Heart left ventricle (tissue), 16 donors: ENCODE measurements at regions not wholly inside any gene's neighbourhood (a gene's known extent, or its start where the extent isn't known, plus 50 kb on each side); places are given as distances from the start of the nearest gene placed in this dataset.
A peak's percentile ranks its signal among the peaks of the same experiment; 100 is the strongest.

ENCODE experiments used
- ATAC-seq, 4 donors: fragments of 200-7000 bp; cut with Tn5 transposase; one replicate each; pipeline ENCODE4 v1.9.1; 2020 to 2022; ENCODE audit warnings: moderate library complexity in 4 of 4, mild to moderate bottlenecking in 3 of 4, moderate number of reproducible peaks in 1 of 4
- DNase-seq, 5 donors: peaks; one replicate each; pipeline ENCODE4 v3.0.0-alpha.2; 2020
- H3K27ac ChIP-seq, 12 donors: fragments of 200-600 bp; sonication (generic) in 4 of 12; one replicate each; pipeline versions ENCODE4 v1.5.0 to v1.8.0; 2016 to 2022; ENCODE audit warnings: mild to moderate bottlenecking in 2 of 12
- H3K27me3 ChIP-seq, 9 donors: fragments of 200-600 bp; sonication (generic) in 2 of 9; one replicate each; pipeline versions ENCODE4 v1.5.1 to v1.8.0; 2016 to 2022; ENCODE audit warnings: mild to moderate bottlenecking in 3 of 9
- H3K36me3 ChIP-seq, 9 donors: fragments of 200-600 bp; sonication (generic) in 2 of 9; one replicate each; pipeline versions ENCODE4 v1.5.0 to v1.8.0; 2018 to 2022; ENCODE audit warnings: mild to moderate bottlenecking in 2 of 9
- H3K4me1 ChIP-seq, 12 donors: fragments of 200-600 bp; sonication (generic) in 4 of 12; one replicate each; pipeline versions ENCODE4 v1.5.0 to v1.8.0; 2016 to 2022; ENCODE audit warnings: mild to moderate bottlenecking in 3 of 12
- H3K4me3 ChIP-seq, 12 donors: fragments of 200-600 bp; sonication (generic) in 4 of 12; one replicate each; pipeline versions ENCODE4 v1.5.0 to v1.8.0; 2017 to 2022; ENCODE audit warnings: mild to moderate bottlenecking in 9 of 12, moderate library complexity in 4 of 12
- H3K9me3 ChIP-seq, 12 donors: fragments of 200-600 bp; sonication (generic) in 4 of 12; one replicate each; pipeline versions ENCODE4 v1.5.0 to v1.8.0; 2016 to 2022; ENCODE audit warnings: mild to moderate bottlenecking in 1 of 12
- POLR2A ChIP-seq, 2 donors: fragments of 450-650 bp; IDR thresholded peaks; one replicate each; pipeline ENCODE4 v1.6.1; 2017; ENCODE audit warnings: antibody characterized with exemption in 2 of 2, mild to moderate bottlenecking in 2 of 2, moderate library complexity in 2 of 2
- WGBS, 4 donors: extraction: QIAGEN DNeasy Blood & Tissue Kit in 2 of 4; methylation state at CpG; one replicate each; pipeline versions ENCODE4 v1.1.5 to v1.1.7; 2013 to 2018; 5-methylcytosine and 5-hydroxymethylcytosine counted together
- intact Hi-C, 10 donors: fragments of 100-400 bp; cut with DNase I; formaldehyde crosslinking; loops; one replicate each; pipeline versions ENCODE4 v1.11.1 to v1.14.2; 2022
- TF ChIP-seq, protein P1 (sequence below), 12 donors: fragments of 200-600 bp; sonication (generic) in 4 of 12; IDR thresholded peaks; one replicate each; pipeline versions ENCODE4 v1.5.0 to v1.8.0; 2018 to 2022; ENCODE audit warnings: antibody characterized with exemption in 12 of 12, mild to moderate bottlenecking in 5 of 12
- donor health status: ischemic (EF 13 %, LVEDD 7.1; RV severe dilation, severe dysfunction).
- donor health status: healthy with polysubstance abuse.
- donor health status: DM: no; HTN: yes; CAD: no.
- donor health status: DM: no; HTN: no; CAD: no.
- donor health status: ischemic (EF 25% LVEDD 6.9; RV normal size, moderate dysfunction).
- donor health status: ischemic (EF 25% LVEDD 5.7; RV mildly dilated, moderate dysfunction).
- donor health status: healthy.
- donor health status: DM: yes; HTN: yes; CAD: no.
- donor health status: ischemic (EF 35%, LVEDD 5.7; RV mildly dilated, moderate dysfunction).
- donor health status: nonischemic (EF 11% LVEDD 7.7; RV severe dilation, severe dysfunction).
- donor health status: DM: yes; HTN: yes; CAD: no.
- donor health status: PGD.
- donor health status: ischemic (EF 29% LVEDD 5.4; RV normal size, mild dysfunction).
- donor health status: nonischemic (EF 23%, LVEDD 6.1; RV moderate dilation, normal function).

DNA sequence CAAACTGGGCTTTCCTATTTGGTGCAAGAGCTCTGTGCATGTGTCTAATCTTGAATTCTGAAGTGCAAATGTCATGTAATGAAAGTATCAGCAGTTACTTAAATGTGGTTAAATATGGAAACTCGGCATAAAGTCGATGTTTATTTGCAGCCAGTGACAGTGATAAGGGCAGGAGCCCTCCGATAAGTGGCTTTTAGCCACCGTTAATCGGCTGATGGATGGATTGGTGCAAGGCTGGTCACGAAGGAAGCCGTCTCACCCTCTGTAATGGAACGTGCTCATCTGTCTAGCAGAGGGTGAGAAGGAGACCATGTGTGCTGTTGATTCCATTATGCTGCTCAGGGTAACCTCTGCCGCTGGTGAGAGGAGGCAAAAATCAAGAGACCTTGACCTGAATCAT is 121.8 kb upstream of the PAX6 start:
- peaks cover 0 to 5% (median 0%) of the 10 kb centered on the region in 12 donors for H3K4me1 ChIP-seq
- H3K27me3 ChIP-seq, result peaks cover 0 to 16% (median 0%) of the 10 kb centered on the region in 9 donors
- ATAC-seq (peak in 3 of 4 donors; percentile 63 to 75 (median 68)), DNase-seq (no peak)
- H3K27ac ChIP-seq, result no peak overlapping the region
- H3K9me3 ChIP-seq, result no peaks in the 10 kb centered on the region
- no peak overlapping the region for H3K4me3 ChIP-seq
- H3K36me3 ChIP-seq, result no peaks in the 10 kb centered on the region
- TF ChIP-seq, protein P1, sequence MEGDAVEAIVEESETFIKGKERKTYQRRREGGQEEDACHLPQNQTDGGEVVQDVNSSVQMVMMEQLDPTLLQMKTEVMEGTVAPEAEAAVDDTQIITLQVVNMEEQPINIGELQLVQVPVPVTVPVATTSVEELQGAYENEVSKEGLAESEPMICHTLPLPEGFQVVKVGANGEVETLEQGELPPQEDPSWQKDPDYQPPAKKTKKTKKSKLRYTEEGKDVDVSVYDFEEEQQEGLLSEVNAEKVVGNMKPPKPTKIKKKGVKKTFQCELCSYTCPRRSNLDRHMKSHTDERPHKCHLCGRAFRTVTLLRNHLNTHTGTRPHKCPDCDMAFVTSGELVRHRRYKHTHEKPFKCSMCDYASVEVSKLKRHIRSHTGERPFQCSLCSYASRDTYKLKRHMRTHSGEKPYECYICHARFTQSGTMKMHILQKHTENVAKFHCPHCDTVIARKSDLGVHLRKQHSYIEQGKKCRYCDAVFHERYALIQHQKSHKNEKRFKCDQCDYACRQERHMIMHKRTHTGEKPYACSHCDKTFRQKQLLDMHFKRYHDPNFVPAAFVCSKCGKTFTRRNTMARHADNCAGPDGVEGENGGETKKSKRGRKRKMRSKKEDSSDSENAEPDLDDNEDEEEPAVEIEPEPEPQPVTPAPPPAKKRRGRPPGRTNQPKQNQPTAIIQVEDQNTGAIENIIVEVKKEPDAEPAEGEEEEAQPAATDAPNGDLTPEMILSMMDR (IDR thresholded peaks at IDR 0.05), result no peak
- TF ChIP-seq POLR2A (IDR thresholded peaks at IDR 0.05), result no peak
- intact Hi-C loops, result no loop called here
- 25 to 44% (median 37%) methylated on average over 9 of the region's 9 CpGs for WGBS, 4 donors

DNA sequence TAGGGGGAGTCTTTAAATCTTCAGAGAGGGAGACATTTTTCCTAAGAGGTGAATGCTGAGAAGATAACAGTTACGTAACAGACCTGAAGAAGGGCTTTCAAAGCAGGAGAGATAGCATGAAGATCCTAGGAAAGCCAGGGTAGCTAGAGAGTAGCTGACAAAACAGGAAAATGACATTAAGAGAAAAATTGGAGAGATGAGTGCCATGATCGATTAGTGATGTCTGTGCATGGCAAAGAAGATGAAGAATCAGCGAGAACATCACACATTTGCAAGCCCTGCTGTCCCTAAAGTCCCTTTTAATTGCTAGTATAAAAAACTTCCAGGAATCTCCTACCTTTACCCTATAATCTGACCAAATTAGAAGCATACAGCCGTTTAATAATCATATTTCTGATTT is 116.9 kb upstream of the PAX6 start:
- WGBS, 4 donors, result 69 to 72% (median 71%) methylated on average over 4 of the region's 4 CpGs
- Histone ChIP-seq H3K36me3 (no peaks in the 10 kb centered on the region), H3K27me3 (no peaks in the 10 kb centered on the region), H3K27ac (no peak overlapping the region), H3K4me1 (peaks cover 0 to 3% (median 0%) of the 10 kb centered on the region in 12 donors), H3K9me3 (no peaks in the 10 kb centered on the region), H3K4me3 (no peak overlapping the region)
- TF ChIP-seq, protein P1 (IDR thresholded peaks at IDR 0.05), result no peak
- DNase-seq, result no peak
- intact Hi-C loops, result no loop called here
- ATAC-seq, result no peak

DNA sequence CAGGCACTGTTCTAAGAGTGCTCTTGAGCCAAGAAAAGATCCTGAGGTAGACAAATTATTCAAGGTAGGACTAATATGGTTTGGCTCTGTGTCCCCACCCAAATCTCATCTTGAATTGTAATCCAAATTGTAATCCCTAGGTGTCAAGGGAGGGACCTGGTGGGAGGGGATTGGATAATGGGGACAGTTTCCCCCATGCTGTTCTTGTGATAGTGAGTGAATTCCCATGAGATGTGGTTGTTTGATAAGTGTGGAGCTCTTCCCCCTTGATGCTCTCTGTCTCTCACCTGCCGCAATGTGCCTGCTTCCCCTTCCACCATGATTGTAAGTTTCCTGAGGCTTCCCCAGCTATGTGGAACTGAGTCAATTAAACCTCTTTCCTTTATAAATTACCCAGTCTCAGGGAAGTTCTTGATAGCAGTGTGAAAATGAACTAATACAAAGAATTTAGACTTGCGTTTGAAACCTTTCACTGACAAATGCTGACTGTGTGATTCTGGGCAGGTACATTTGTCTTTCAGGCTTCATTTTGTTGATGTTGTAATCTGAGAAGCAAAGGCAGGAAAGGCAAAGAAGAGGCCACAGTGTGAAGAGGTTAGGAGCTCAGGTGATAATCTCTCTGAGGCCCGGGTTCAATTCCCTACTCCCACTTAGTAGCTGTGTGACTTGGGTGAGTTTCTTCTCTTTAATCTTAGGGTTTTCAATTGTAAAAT is 115.8 kb upstream of the PAX6 start:
- H3K4me1 ChIP-seq, result no peaks in the 10 kb centered on the region
- no peaks in the 10 kb centered on the region for H3K27me3 ChIP-seq
- 34 to 72% (median 51%) methylated on average over 3 of the region's 3 CpGs for WGBS, 4 donors
- intact Hi-C loops, result no loop called here
- H3K9me3 ChIP-seq, result no peaks in the 10 kb centered on the region
- H3K4me3 ChIP-seq, result no peak overlapping the region
- DNase-seq (no peak), ATAC-seq (no peak)
- TF ChIP-seq POLR2A (IDR thresholded peaks at IDR 0.05), result no peak
- TF ChIP-seq, protein P1 (IDR thresholded peaks at IDR 0.05), result no peak
- H3K27ac ChIP-seq, result no peak overlapping the region
- H3K36me3 ChIP-seq, result no peaks in the 10 kb centered on the region

DNA sequence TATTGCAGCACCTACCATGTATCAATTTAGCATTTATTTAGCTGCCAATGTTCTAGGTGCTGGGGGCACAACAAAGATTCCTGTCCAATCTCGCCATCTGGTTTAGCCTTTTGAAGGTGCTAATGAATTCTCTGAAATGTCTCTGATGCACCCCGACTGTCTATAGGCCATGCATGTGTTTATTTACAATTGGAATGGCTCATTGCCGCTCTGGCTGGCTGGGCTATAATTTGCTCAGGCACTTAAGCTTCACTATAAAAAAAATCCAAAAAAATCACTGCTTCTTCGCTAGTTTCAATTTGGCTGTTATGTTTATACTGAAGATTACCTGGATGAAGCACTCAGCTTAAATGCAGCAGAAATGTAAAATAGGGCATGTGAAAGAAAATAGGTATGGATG is 115.0 kb upstream of the PAX6 start:
- no peaks in the 10 kb centered on the region for H3K27me3 ChIP-seq
- H3K36me3 ChIP-seq, result no peaks in the 10 kb centered on the region
- no peak for TF ChIP-seq POLR2A (IDR thresholded peaks at IDR 0.05)
- TF ChIP-seq, protein P1 (IDR thresholded peaks at IDR 0.05), result no peak
- no peaks in the 10 kb centered on the region for H3K9me3 ChIP-seq
- intact Hi-C loops, result no loop called here
- no peak overlapping the region for H3K27ac ChIP-seq
- 79 to 84% (median 82%) methylated on average over 4 of the region's 4 CpGs for WGBS, 4 donors
- DNase-seq (no peak), ATAC-seq (no peak)
- no peak overlapping the region for H3K4me3 ChIP-seq
- H3K4me1 ChIP-seq, result no peaks in the 10 kb centered on the region
